NCI-H82 (cell line): ENCODE measurements at regions not wholly inside any gene's neighbourhood (a gene's known extent, or its start where the extent isn't known, plus 50 kb on each side); places are given as distances from the start of the nearest gene placed in this dataset.

ENCODE experiments used
- DNase-seq: peaks from one replicate; lab custom pipeline; 2025; lab: John Stamatoyannopoulos, UW

GRCh38 chr2:118698564-118698963 is 148.9 kb downstream of the EN1 start:
- no peak for DNase-seq

GRCh38 chr2:118697781-118698180 is 149.7 kb downstream of the EN1 start:
- DNase-seq, result no peak

GRCh38 chr2:118696786-118697465 is 150.5 kb downstream of the EN1 start:
- DNase-seq, result peak; percentile 35

DNA sequence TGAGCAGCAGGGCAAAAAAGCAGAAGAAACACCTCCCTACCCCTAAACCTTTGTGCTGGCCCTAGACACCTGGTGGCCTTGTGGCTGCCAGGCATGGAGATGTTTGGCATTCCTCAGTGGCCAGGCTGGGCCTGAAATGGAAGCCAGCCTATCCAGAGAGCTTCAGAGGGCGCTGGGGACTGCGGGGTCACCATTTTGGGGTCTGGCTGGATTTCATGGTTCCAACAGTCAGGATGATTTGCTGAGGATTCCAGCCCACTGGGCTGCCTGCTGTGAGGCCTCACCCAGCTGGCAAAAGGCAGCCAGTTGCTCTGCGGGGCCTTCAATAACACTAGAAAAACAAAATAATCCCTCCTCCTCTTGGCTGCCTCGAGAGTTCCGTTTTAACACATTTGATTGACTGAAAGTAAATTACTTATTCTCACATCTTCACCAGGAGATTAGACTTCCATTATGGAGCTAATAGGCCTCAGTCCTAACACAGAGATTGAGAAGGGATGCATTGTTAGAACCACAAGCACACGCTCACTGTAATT is 154.1 kb downstream of the EN1 start:
- DNase-seq, result no peak

DNA sequence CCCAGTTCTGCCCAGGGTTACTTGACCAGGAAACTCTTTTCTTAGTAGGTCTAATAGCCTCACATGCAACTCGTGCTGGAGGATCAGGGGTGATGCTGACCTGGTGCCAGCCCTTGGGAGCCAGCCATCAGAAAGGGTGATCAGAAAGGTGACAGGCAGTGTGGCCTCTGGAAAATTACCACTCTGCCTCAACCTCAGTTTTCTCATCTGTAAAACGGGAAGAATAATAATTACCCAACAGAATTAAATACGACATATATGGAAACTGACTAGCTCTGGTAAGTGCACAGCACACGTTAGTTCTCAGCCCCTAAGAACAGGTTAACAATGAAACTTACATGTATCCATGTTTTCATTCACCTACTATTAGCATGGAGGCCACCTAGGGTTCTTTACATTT is 157.6 kb downstream of the EN1 start:
- no peak for DNase-seq

DNA sequence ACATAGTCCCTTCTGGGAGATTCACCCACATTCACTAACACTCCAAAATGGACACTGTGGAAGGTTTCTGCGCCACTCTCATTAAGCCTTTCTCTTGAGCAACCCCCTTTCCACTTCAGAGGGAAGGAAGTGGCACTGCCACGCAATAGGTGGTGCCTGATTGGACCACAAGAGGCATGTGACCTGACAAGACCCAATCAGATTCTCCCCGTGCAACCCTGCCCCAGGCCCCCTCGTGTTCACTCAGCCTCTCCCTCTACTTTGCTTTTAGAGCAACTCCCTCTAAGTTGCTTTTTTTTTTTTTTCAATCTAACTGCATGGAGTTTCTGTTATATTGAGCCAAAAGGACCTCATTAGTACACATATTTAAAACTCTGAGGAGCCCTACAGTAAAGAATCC is 158.0 kb downstream of the EN1 start:
- peak; percentile 5 for DNase-seq

GRCh38 chr2:118689033-118689432 is 158.4 kb downstream of the EN1 start:
- DNase-seq, result no peak

GRCh38 chr2:118687698-118688097 is 159.8 kb downstream of the EN1 start:
- DNase-seq, result no peak

DNA sequence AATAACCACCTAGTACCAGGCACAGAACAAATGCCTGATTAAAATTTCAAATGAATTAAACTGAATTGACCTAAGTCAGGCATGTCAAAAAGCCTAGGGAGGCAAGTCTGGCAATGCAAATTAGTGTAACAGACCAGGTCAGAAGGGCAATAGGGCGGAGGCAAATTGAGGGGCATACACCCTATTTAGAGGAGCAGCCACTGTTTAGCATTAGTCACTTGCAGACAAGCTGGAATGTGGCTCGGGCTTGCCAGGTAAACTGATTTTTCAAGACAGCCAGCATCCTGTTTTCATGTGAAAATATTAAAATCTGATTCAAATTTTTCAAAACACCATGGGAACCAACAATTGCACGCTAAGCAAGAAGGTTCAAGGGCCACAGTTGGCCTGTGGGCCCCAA is 160.3 kb downstream of the EN1 start:
- DNase-seq, result no peak

- no peak for DNase-seq
These were observed 161.1 kb downstream of the EN1 start for GRCh38 chr2:118686346-118686745.

DNA sequence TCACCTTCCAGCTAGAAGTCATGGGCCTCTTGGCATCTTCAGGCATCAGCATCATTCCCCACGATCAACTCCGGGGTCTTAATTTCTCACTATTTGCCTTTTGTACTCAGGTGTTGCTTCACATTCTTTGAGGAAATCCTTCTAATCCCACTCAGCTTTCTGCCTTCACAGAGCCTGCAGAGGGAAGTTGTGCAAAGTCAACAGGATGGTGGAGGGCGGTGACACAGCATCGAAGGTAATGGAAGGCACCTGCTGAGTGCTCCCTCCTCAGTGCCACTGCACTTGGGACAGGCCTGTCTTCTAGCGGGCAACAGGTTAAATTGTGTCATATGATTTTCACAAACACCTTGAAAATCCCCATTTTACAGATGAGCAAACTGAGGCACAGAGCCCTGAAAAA is 164.0 kb downstream of the EN1 start:
- no peak for DNase-seq

DNA sequence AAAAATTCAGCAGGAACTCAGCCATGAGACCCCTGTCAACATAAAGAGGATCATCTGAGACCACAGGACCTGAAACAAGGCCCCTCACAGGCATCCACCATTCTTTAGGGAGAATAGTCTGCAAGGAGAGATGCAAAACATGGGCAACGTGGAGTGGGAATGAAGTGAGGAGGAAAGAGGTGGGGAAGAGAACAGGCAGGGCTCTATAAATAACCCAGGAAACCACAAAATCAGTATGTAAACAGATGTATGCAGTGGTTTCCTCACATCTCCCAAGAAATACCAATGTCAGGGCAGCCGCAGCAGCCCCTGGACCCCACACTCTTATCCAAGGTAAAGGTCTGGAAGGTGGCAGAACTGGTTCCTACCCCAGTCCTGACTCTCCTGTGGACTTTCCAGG is 168.5 kb downstream of the EN1 start:
- DNase-seq, result no peak

DNA sequence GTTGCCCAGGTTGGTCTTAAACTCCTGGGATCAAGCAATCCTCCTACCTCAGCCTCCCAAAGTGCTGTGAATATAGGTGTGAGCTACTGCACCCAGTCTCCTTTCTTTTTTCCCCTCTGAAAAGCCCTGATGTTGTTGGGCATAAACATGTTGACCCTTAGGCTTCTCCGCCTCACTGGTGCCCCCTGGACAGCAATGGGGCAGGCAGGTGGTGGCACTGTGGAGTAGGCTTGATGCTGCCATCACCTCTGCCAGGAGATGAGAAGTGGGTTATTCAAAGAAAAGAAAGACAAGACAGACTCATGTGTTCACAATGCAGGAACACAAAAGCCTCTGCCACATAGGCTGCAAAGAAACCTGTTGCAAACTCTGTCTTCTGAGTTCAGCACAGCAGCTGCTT is 169.9 kb downstream of the EN1 start:
- no peak for DNase-seq

GRCh38 chr2:118675531-118675930 is 171.9 kb downstream of the EN1 start:
- DNase-seq, result no peak

GRCh38 chr2:118672571-118673158 is 174.8 kb downstream of the EN1 start:
- DNase-seq, result no peak

- no peak for DNase-seq
These were observed 175.6 kb downstream of the EN1 start for GRCh38 chr2:118671701-118672454.

DNA sequence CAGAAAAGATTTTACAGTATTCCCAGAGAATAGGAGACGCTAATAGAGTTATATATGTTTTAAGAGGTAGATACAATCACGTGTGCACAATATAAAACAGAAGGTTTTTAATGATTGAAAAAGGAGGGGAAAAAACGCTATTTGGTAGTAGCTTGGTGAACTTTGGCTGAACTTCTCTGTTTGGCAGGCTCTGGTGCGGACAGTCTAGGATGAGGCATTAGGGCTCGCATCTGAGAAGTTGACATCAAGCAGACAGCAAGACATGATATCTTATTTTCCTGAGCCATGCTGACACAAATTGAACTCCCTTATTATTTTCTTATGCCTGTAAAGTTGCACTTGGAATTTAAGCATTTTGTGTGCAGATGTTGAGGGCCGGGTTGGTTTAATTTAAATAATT is 176.6 kb downstream of the EN1 start:
- DNase-seq, result no peak

- DNase-seq, result no peak
These were observed 177.2 kb downstream of the EN1 start for GRCh38 chr2:118670276-118670675.

DNA sequence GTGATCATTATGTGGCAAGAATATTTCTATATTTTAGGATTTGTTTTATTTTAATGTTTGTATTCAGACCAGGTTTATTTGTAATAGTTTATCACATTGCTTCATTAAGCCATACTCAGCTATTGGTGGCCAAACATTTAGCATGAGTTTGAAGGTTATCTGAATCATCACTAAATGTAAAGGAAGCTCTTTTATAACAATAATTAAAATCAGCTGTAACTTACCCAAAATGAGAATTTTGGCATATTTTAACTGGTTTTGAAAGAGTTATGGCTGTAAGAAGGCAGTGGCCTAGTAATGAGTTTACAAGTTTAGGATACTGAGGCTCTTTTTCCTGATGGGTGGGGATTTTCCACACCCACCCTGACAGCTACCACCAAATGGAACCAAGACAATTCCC is 177.8 kb downstream of the EN1 start:
- no peak for DNase-seq

DNA sequence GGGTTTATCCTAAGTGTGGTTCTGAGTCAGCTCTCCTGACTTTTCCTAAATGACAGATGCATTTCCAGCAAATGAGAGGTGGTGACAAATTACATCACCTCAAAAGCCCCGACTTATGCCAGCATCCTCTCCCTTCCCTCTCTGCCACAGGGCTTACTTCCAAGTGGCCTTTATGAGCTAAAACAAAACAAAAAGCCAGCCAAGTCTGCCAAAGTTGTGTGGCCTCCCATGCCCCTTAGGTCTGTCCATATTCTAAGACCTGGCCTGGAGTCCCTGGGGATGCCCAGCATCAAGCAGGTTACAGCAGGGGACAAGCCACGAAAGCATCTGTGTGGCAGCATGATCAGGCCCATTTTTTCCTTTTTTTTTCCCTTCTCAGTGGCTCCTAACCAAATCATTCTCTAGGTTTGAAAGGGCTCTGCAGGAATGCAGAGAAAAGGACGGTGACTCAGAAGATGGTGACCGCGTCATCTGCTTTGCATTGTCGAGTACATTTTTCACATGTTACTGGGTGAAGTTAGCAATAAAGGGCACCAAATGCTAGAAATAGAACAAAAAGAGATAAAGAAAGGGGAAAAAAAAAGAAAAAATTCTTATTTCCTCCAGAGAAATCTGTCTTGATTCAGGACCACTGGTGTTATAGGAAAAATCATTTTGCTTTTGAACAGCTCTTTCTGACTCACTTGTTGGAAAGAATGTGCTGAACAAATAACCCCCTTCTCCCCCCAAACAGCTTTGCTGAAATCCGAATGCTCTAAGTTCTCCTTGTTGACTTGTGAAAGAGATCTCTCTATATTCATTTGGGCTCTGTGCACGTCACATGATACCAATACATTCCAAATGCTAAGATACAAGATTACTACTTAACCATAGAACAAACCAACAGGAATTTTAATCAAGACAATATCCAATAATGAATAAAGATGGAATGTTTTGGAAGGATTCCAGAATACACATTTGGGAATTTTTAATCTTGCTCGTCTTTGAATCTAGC is 178.7 kb downstream of the EN1 start:
- DNase-seq, result no peak

- no peak for DNase-seq
These were observed 179.5 kb downstream of the EN1 start for GRCh38 chr2:118667964-118668363.

GRCh38 chr2:118667348-118667747 is 180.1 kb downstream of the EN1 start:
- DNase-seq, result no peak
